Liver (tissue), 3 donors: ENCODE measurements at regions not wholly inside any gene's neighbourhood (a gene's known extent, or its start where the extent isn't known, plus 50 kb on each side); places are given as distances from the start of the nearest gene placed in this dataset.

Source experiments
- CTCF ChIP-seq: fragments of 150-350 bp; IDR thresholded peaks from 2 replicates; pipeline ENCODE4 v1.5.1; 2017; ENCODE audit warnings: improper control_type of control experiment, low read depth, low read length; ENCODE audit not compliant: missing input control
- EGR1 ChIP-seq, 2 donors: IDR thresholded peaks; 2 replicates each; pipeline ENCODE4 v1.6.1; 2016 to 2018; ENCODE audit warnings: antibody characterized with exemption in 2 of 2, low read depth in 2 of 2
- JUND ChIP-seq, 2 donors: IDR thresholded peaks; 2 replicates each; pipeline ENCODE4 v1.6.1; 2016; ENCODE audit warnings: antibody characterized with exemption in 2 of 2
- RAD21 ChIP-seq, 2 donors: IDR thresholded peaks; 2 replicates each; pipeline ENCODE4 v1.6.1; 2016; ENCODE audit warnings: antibody characterized with exemption in 2 of 2, mild to moderate bottlenecking in 2 of 2
- RXRA ChIP-seq, 2 donors: IDR thresholded peaks; 2 replicates each; pipeline ENCODE4 v1.6.1; 2017 to 2018; ENCODE audit warnings: antibody characterized with exemption in 2 of 2, mild to moderate bottlenecking in 1 of 2
- SP1 ChIP-seq: IDR thresholded peaks from 2 replicates; pipeline ENCODE4 v1.6.1; 2018; ENCODE audit warnings: antibody characterized with exemption, mild to moderate bottlenecking
- TAF1 ChIP-seq: conservative IDR thresholded peaks from 2 replicates; pipeline ENCODE4 v1.6.1; 2016; ENCODE audit warnings: antibody characterized with exemption, mild to moderate bottlenecking
- YY1 ChIP-seq: IDR thresholded peaks from 2 replicates; pipeline ENCODE4 v1.6.1; 2016; ENCODE audit warnings: antibody characterized with exemption, mild to moderate bottlenecking
- ZBTB33 ChIP-seq: IDR thresholded peaks from 2 replicates; pipeline ENCODE4 v1.6.1; 2016; ENCODE audit warnings: antibody characterized with exemption
- donor health status: healthy.
- donor health status: healthy.

- TF ChIP-seq RAD21 (IDR thresholded peaks at IDR 0.05) = no peak
- no peak for TF ChIP-seq SP1
- no peak for TF ChIP-seq CTCF
- no peak for TF ChIP-seq JUND (IDR thresholded peaks at IDR 0.05)
- TF ChIP-seq YY1 = no peak
- no peak for TF ChIP-seq ZBTB33
- no peak for TF ChIP-seq RXRA (IDR thresholded peaks at IDR 0.05)
- no peak for TF ChIP-seq TAF1
- no peak for TF ChIP-seq EGR1 (IDR thresholded peaks at IDR 0.05; ENCODE audit: low read depth in 2 of 2)
Observed at GRCh38 chr13:50589139-50589538, 254.4 kb downstream of the DLEU7 start.
